GM23338 (cell line): ENCODE measurements at regions not wholly inside any gene's neighbourhood (a gene's known extent, or its start where the extent isn't known, plus 50 kb on each side); places are given as distances from the start of the nearest gene placed in this dataset.

Source experiments
- ATAC-seq: fragments of 200-7000 bp; cut with Tn5 transposase; 3 replicates; pipeline ENCODE4 v1.9.1; 2020
- DNase-seq: peaks from one replicate; pipeline ENCODE4 v3.0.0-alpha.2; 2015; ENCODE audit warnings: low spot score
- H2AFZ ChIP-seq: fragments of 200-600 bp; sonication (generic); 2 replicates; pipeline ENCODE4 v1.8.0; 2016; ENCODE audit warnings: antibody characterized with exemption, mild to moderate bottlenecking, moderate library complexity
- H3F3A ChIP-seq: fragments of 200-600 bp; sonication (generic); replicated peaks from 2 replicates; pipeline ENCODE4 v1.8.0; 2017; ENCODE audit warnings: antibody characterized with exemption, mixed run types, low read depth
- H3K27ac ChIP-seq: fragments of 200-600 bp; sonication (generic); 2 replicates; pipeline ENCODE4 v1.6.1; 2016; ENCODE audit warnings: low read depth
- H3K27me3 ChIP-seq: fragments of 200-600 bp; sonication (generic); 2 replicates; pipeline ENCODE4 v1.8.0; 2016; ENCODE audit warnings: mild to moderate bottlenecking, mixed run types, moderate library complexity; ENCODE audit not compliant: insufficient read depth
- H3K36me3 ChIP-seq: fragments of 200-600 bp; sonication (generic); 2 replicates; pipeline ENCODE4 v1.8.0; 2016; ENCODE audit warnings: mild to moderate bottlenecking; ENCODE audit not compliant: insufficient read depth
- H3K4me1 ChIP-seq: fragments of 200-600 bp; sonication (generic); 2 replicates; pipeline ENCODE4 v1.8.0; 2016; ENCODE audit warnings: mild to moderate bottlenecking, moderate library complexity; ENCODE audit not compliant: insufficient read depth
- H3K4me2 ChIP-seq: fragments of 200-600 bp; sonication (generic); 2 replicates; pipeline ENCODE4 v1.7.1; 2017; ENCODE audit warnings: mixed run types
- H3K4me3 ChIP-seq: fragments of 200-600 bp; sonication (generic); 2 replicates; pipeline ENCODE4 v1.6.1; 2016; ENCODE audit warnings: mixed run types
- H3K79me2 ChIP-seq: fragments of 200-600 bp; sonication (generic); replicated peaks from 2 replicates; pipeline ENCODE4 v1.8.0; 2017; ENCODE audit warnings: mild to moderate bottlenecking; ENCODE audit not compliant: insufficient read depth
- H3K9me2 ChIP-seq: fragments of 200-600 bp; sonication (generic); 2 replicates; pipeline ENCODE4 v1.8.0; 2017; ENCODE audit not compliant: insufficient read depth
- H4K20me1 ChIP-seq: fragments of 200-600 bp; sonication (generic); replicated peaks from 2 replicates; pipeline ENCODE4 v1.8.0; 2017; ENCODE audit warnings: mild to moderate bottlenecking; ENCODE audit not compliant: insufficient read depth
- H3K27ac Mint-ChIP-seq: 2 replicates; pipeline ENCODE4 v1.8.0; 2020; ENCODE audit warnings: inconsistent platforms, mild to moderate bottlenecking, moderate library complexity, mixed read lengths
- H3K27me3 Mint-ChIP-seq: 3 replicates; pipeline ENCODE4 v1.8.0; 2022; ENCODE audit warnings: low read depth, mild to moderate bottlenecking, moderate library complexity, mixed read lengths, inconsistent platforms; ENCODE audit not compliant: insufficient read depth, poor library complexity
- H3K36me3 Mint-ChIP-seq: 3 replicates; pipeline ENCODE4 v1.8.0; 2021; ENCODE audit warnings: low read depth, mild to moderate bottlenecking, inconsistent platforms, moderate library complexity, mixed read lengths
- H3K4me1 Mint-ChIP-seq: 3 replicates; pipeline ENCODE4 v1.8.0; 2020; ENCODE audit warnings: mild to moderate bottlenecking, inconsistent platforms, mixed read lengths
- H3K4me3 Mint-ChIP-seq: 3 replicates; pipeline ENCODE4 v1.8.0; 2021; ENCODE audit warnings: moderate library complexity, mild to moderate bottlenecking, inconsistent platforms, mixed read lengths
- H3K9me3 Mint-ChIP-seq: 3 replicates; pipeline ENCODE4 v1.8.0; 2020; ENCODE audit warnings: moderate library complexity, mild to moderate bottlenecking, inconsistent platforms, mixed read lengths
- ETS1 ChIP-seq: IDR thresholded peaks from 2 replicates; pipeline ENCODE4 v1.6.1; 2016; ENCODE audit warnings: antibody characterized with exemption
- EZH2 ChIP-seq: fragments of 200-600 bp; sonication (generic); IDR thresholded peaks from one replicate; pipeline ENCODE4 v1.8.0; 2017; ENCODE audit warnings: antibody characterized with exemption, mild to moderate bottlenecking, low read depth; ENCODE audit not compliant: unreplicated experiment
- EZH2phosphoT487 ChIP-seq: fragments of 200-600 bp; sonication (generic); IDR thresholded peaks from one replicate; pipeline ENCODE4 v1.8.1; 2018; ENCODE audit warnings: antibody characterized with exemption; ENCODE audit not compliant: unreplicated experiment
- STAT1 ChIP-seq: IDR thresholded peaks from one replicate; pipeline ENCODE4 v1.6.1; 2016; ENCODE audit warnings: antibody characterized with exemption; ENCODE audit not compliant: unreplicated experiment
- ZNF114 ChIP-seq: fragments of 250-450 bp; sonication (Bioruptor Pico); IDR thresholded peaks from 2 replicates; pipeline ENCODE4 v1.5.0; 2020; ENCODE audit warnings: mild to moderate bottlenecking, moderate library complexity
- ZNF331 ChIP-seq: fragments of 250-450 bp; sonication (Bioruptor Pico); IDR thresholded peaks from 2 replicates; pipeline ENCODE4 v1.5.0; 2020; ENCODE audit warnings: low read depth, mild to moderate bottlenecking, moderate library complexity
- TF ChIP-seq, protein P1 (sequence below): IDR thresholded peaks from one replicate; pipeline ENCODE4 v1.6.1; 2018; ENCODE audit warnings: antibody characterized with exemption; ENCODE audit not compliant: unreplicated experiment
- TF ChIP-seq, protein P2 (sequence below): fragments of 250-450 bp; sonication (Bioruptor Pico); IDR thresholded peaks from 2 replicates; pipeline ENCODE4 v1.5.0; 2020; ENCODE audit warnings: mild to moderate bottlenecking, moderate library complexity

DNA sequence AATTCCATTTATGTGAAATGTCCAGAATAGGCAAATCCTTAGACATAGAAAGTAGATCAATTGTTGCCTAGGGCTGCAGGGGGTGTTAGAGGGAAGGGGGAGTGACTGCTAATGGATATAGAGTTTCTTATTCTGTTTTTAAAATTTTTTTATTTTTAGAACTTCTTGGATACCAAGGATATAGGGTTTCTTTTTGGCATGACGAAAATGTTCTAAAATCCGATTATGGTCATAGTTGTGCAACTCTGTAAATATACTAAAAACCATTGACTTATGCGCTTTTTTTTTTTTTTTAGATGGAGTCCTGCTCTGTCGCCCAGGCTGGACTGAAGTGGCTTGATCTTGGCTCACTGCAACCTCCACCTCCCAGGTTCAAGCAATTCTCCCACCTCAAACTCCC, 125.2 kb upstream of the USP9X start (continued):
- TF ChIP-seq ZNF114, result no peak

DNA sequence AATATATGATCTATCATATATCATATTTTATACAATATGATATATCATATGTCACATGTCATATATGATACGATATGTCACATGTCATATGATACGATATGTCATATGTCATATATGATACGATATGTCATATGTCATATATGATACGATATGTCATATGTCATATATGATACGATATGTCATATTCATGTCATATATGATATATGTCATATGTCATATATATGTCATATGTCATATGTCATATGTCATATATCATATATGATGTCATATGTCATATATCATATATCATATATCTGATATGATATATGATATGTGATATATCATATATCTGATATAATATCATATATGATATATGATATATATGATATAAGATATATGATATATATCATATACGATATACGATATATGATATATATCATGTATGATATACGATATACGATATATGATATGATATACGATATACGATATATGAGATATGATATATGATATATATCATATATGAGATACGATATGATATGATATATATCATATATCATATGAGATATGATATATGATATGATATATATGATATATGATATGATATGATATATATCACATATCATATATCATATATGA, 122.3 kb upstream of the USP9X start:
- Mint-ChIP-seq H3K27me3 (no peaks in the 10 kb centered on the region), H3K27ac (no peak overlapping the region), H3K9me3 (peaks cover 9% of the 10 kb centered on the region; the same call in 2 of the 3 replicates), H3K4me1 (no peaks in the 10 kb centered on the region), H3K4me3 (no peak overlapping the region), H3K36me3 (peaks cover 7% of the 10 kb centered on the region; the same call in 1 of the 3 replicates)
- Histone ChIP-seq H3K4me3 (no peak overlapping the region), H3K79me2 (no peaks in the 10 kb centered on the region), H3K36me3 (no peaks in the 10 kb centered on the region), H3K4me2 (no peak overlapping the region), H3K27ac (no peak overlapping the region), H3K4me1 (no peaks in the 10 kb centered on the region), H2AFZ (no peak overlapping the region), H3K27me3 (no peaks in the 10 kb centered on the region), H3K9me2 (0 out of 2 replicates have a peak, but pooled peaks cover 5% of the 10 kb centered on the region), H3F3A (no peaks in the 10 kb centered on the region), H4K20me1 (no peaks in the 10 kb centered on the region)
- DNase-seq, result no peak
- no peak for ATAC-seq
- TF ChIP-seq ETS1, result no peak
- no peak for TF ChIP-seq EZH2phosphoT487
- TF ChIP-seq STAT1, result no peak
- no peak for TF ChIP-seq ZNF114
- TF ChIP-seq EZH2, result no peak
- TF ChIP-seq, protein P1, sequence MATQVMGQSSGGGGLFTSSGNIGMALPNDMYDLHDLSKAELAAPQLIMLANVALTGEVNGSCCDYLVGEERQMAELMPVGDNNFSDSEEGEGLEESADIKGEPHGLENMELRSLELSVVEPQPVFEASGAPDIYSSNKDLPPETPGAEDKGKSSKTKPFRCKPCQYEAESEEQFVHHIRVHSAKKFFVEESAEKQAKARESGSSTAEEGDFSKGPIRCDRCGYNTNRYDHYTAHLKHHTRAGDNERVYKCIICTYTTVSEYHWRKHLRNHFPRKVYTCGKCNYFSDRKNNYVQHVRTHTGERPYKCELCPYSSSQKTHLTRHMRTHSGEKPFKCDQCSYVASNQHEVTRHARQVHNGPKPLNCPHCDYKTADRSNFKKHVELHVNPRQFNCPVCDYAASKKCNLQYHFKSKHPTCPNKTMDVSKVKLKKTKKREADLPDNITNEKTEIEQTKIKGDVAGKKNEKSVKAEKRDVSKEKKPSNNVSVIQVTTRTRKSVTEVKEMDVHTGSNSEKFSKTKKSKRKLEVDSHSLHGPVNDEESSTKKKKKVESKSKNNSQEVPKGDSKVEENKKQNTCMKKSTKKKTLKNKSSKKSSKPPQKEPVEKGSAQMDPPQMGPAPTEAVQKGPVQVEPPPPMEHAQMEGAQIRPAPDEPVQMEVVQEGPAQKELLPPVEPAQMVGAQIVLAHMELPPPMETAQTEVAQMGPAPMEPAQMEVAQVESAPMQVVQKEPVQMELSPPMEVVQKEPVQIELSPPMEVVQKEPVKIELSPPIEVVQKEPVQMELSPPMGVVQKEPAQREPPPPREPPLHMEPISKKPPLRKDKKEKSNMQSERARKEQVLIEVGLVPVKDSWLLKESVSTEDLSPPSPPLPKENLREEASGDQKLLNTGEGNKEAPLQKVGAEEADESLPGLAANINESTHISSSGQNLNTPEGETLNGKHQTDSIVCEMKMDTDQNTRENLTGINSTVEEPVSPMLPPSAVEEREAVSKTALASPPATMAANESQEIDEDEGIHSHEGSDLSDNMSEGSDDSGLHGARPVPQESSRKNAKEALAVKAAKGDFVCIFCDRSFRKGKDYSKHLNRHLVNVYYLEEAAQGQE, result no peak
- no peak for TF ChIP-seq ZNF331 (CRISPR knock-in tag)
- TF ChIP-seq, protein P2, sequence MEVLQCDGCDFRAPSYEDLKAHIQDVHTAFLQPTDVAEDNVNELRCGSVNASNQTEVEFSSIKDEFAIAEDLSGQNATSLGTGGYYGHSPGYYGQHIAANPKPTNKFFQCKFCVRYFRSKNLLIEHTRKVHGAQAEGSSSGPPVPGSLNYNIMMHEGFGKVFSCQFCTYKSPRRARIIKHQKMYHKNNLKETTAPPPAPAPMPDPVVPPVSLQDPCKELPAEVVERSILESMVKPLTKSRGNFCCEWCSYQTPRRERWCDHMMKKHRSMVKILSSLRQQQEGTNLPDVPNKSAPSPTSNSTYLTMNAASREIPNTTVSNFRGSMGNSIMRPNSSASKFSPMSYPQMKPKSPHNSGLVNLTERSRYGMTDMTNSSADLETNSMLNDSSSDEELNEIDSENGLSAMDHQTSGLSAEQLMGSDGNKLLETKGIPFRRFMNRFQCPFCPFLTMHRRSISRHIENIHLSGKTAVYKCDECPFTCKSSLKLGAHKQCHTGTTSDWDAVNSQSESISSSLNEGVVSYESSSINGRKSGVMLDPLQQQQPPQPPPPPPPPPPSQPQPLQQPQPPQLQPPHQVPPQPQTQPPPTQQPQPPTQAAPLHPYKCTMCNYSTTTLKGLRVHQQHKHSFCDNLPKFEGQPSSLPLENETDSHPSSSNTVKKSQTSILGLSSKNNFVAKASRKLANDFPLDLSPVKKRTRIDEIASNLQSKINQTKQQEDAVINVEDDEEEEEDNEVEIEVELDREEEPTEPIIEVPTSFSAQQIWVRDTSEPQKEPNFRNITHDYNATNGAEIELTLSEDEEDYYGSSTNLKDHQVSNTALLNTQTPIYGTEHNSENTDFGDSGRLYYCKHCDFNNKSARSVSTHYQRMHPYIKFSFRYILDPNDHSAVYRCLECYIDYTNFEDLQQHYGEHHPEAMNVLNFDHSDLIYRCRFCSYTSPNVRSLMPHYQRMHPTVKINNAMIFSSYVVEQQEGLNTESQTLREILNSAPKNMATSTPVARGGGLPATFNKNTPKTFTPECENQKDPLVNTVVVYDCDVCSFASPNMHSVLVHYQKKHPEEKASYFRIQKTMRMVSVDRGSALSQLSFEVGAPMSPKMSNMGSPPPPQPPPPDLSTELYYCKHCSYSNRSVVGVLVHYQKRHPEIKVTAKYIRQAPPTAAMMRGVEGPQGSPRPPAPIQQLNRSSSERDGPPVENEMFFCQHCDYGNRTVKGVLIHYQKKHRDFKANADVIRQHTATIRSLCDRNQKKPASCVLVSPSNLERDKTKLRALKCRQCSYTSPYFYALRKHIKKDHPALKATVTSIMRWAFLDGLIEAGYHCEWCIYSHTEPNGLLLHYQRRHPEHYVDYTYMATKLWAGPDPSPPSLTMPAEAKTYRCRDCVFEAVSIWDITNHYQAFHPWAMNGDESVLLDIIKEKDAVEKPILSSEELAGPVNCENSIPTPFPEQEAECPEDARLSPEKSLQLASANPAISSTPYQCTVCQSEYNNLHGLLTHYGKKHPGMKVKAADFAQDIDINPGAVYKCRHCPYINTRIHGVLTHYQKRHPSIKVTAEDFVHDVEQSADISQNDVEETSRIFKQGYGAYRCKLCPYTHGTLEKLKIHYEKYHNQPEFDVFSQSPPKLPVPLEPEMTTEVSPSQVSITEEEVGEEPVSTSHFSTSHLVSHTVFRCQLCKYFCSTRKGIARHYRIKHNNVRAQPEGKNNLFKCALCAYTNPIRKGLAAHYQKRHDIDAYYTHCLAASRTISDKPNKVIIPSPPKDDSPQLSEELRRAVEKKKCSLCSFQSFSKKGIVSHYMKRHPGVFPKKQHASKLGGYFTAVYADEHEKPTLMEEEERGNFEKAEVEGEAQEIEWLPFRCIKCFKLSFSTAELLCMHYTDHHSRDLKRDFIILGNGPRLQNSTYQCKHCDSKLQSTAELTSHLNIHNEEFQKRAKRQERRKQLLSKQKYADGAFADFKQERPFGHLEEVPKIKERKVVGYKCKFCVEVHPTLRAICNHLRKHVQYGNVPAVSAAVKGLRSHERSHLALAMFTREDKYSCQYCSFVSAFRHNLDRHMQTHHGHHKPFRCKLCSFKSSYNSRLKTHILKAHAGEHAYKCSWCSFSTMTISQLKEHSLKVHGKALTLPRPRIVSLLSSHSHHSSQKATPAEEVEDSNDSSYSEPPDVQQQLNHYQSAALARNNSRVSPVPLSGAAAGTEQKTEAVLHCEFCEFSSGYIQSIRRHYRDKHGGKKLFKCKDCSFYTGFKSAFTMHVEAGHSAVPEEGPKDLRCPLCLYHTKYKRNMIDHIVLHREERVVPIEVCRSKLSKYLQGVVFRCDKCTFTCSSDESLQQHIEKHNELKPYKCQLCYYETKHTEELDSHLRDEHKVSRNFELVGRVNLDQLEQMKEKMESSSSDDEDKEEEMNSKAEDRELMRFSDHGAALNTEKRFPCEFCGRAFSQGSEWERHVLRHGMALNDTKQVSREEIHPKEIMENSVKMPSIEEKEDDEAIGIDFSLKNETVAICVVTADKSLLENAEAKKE (CRISPR knock-in tag), result no peak
